ENCODE measurements at regions not wholly inside any gene's neighbourhood (a gene's known extent, or its start where the extent isn't known, plus 50 kb on each side); places are given as distances from the start of the nearest gene placed in this dataset.

GRCh38 chr6:142500250-142500786, 198.5 kb downstream of the ADGRG6 start:
- TF ChIP-seq, protein P1, sequence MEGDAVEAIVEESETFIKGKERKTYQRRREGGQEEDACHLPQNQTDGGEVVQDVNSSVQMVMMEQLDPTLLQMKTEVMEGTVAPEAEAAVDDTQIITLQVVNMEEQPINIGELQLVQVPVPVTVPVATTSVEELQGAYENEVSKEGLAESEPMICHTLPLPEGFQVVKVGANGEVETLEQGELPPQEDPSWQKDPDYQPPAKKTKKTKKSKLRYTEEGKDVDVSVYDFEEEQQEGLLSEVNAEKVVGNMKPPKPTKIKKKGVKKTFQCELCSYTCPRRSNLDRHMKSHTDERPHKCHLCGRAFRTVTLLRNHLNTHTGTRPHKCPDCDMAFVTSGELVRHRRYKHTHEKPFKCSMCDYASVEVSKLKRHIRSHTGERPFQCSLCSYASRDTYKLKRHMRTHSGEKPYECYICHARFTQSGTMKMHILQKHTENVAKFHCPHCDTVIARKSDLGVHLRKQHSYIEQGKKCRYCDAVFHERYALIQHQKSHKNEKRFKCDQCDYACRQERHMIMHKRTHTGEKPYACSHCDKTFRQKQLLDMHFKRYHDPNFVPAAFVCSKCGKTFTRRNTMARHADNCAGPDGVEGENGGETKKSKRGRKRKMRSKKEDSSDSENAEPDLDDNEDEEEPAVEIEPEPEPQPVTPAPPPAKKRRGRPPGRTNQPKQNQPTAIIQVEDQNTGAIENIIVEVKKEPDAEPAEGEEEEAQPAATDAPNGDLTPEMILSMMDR (IDR thresholded peaks at IDR 0.05): no peak
- Histone ChIP-seq H3K4me3 (no peak overlapping the region), H3K27ac (peak overlapping the region in 1 of 2 donors; percentile 1)
- no peak for DNase-seq (ENCODE audit: low spot score)

- TF ChIP-seq, protein P1 (IDR thresholded peaks at IDR 0.05): no peak
- DNase-seq (ENCODE audit: low spot score): no peak
- no peak overlapping the region for H3K4me3 ChIP-seq
- no peak overlapping the region for H3K27ac ChIP-seq
Measured at GRCh38 chr6:142501795-142502194, 200.0 kb downstream of the ADGRG6 start.

DNA sequence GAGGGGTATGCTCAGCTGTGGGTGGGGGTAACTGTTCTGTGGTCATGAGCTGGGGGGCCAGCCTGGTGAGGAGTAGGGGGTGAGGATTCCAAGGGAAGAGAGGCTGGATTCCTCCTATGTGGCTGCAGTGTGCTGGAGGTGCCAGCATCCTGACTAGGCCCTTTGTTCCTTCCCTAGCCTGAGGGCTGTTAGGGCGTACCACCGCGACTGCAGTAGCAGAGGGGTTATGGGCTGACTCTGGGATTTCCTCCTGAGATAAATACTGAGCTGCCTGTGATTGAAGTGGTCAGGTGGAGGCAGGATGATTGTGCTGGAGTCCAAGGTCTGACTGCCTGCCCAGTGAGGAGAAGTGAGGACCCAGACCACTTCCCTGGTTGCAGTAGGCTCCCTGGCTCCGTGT, 205.3 kb downstream of the ADGRG6 start:
- H3K4me3 ChIP-seq: no peak overlapping the region
- DNase-seq (ENCODE audit: low spot score): no peak
- TF ChIP-seq, protein P1 (IDR thresholded peaks at IDR 0.05): no peak
- H3K27ac ChIP-seq: no peak overlapping the region

DNA sequence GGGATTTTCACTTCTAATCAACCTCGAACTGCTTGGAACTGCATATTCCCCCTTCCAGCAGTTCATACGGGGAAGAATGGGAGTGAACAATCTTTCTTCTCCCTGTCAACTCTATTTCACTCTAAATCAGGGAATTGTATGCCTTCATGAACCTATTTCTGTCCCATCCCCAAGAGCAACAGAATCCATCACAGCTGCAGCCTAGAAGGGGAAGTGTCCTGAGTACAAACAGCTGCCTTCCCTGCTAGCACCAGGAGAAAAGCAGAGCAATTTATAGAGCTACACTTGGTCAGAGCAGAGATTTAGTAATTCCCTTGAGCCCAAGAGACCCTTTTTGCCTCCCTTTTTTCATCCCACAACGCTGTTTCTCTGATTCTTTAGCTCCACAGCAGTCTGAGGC, 208.4 kb downstream of the ADGRG6 start:
- no peak for DNase-seq (ENCODE audit: low spot score)
- TF ChIP-seq, protein P1 (IDR thresholded peaks at IDR 0.05): no peak
- Histone ChIP-seq H3K27ac (no peak overlapping the region), H3K4me3 (no peak overlapping the region)

- DNase-seq (ENCODE audit: low spot score): no peak
- H3K27ac ChIP-seq: no peak overlapping the region
- H3K4me3 ChIP-seq: no peak overlapping the region
- TF ChIP-seq, protein P1 (IDR thresholded peaks at IDR 0.05): no peak
Measured at GRCh38 chr6:142518126-142518525, 216.3 kb downstream of the ADGRG6 start.

DNA sequence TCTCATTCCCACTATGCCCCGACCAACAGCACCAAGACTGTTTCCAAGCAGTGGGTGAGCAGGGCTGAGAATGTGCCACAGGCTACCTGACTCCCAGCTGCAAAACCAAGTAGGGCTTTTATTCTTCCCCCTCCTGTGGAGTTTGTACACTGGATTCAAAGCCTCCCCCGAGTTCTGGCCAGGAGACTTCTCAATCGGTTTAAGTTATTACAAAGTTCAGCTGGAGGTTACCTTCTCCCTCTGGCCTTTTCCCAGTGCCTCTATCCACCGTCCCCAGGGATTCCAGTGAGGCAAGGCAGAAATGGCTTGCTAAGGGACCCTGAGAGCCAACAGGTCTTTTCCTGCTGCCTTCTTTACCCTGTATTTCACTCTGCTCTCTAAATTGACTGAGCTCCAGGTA, 217.0 kb downstream of the ADGRG6 start:
- TF ChIP-seq, protein P1 (IDR thresholded peaks at IDR 0.05): no peak
- Histone ChIP-seq H3K4me3 (no peak overlapping the region), H3K27ac (no peak overlapping the region)
- DNase-seq (ENCODE audit: low spot score): no peak

GRCh38 chr6:142521791-142522190, 220.0 kb downstream of the ADGRG6 start:
- Histone ChIP-seq H3K4me3 (no peak overlapping the region), H3K27ac (no peak overlapping the region)
- TF ChIP-seq, protein P1 (IDR thresholded peaks at IDR 0.05): no peak
- no peak for DNase-seq (ENCODE audit: low spot score)
